H1 (cell line): ENCODE measurements at regions not wholly inside any gene's neighbourhood (a gene's known extent, or its start where the extent isn't known, plus 50 kb on each side); places are given as distances from the start of the nearest gene placed in this dataset.

Source experiments
- CHD2 ChIP-seq: IDR thresholded peaks from 2 replicates; pipeline ENCODE4 v1.6.1; 2012; ENCODE audit warnings: low read length, improper control_type of control experiment
- CTCF ChIP-seq, 3 experiments: IDR thresholded peaks; 1 replicate in 2 of 3; 2 replicates in 1 of 3; pipeline versions ENCODE4 v1.5.1 to v1.6.1; 2011; ENCODE audit warnings: low read length in 3 of 3, mild to moderate bottlenecking in 3 of 3, inconsistent platforms in 2 of 3, low read depth in 1 of 3, moderate library complexity in 1 of 3; ENCODE audit not compliant: insufficient read depth in 1 of 3; ENCODE audit errors: control extremely low read depth in 1 of 3

- TF ChIP-seq CTCF (IDR thresholded peaks at IDR 0.05; ENCODE audit: control extremely low read depth in 1 of 3, insufficient read depth in 1 of 3, low read depth in 1 of 3, low read length in 3 of 3) (no peak), CHD2 (no peak)
These were observed 299.1 kb upstream of the ADAMTS5 start (continued) for GRCh38 chr21:27265949-27266348.
